ENCODE measurements at regions not wholly inside any gene's neighbourhood (a gene's known extent, or its start where the extent isn't known, plus 50 kb on each side); places are given as distances from the start of the nearest gene placed in this dataset.

DNA sequence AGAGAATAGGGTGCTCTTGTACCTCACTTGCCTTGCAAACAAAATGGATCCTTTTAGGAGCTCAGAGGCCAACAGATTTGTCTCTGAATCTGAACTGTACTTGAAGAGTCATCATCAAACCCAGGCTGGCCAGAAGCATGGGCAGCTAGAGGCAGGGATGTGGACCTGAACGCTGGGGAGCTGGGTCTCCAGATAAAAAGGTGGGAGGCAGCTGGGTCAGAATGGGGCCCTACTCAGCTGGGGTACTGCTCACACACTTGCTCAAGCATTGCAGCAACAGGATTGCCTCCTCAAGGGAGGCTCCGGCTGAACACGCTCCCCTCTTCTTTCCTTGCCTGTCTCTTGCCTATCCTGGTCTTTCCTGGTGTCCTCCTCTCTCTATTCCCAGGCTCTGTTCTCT lies 57.3 kb upstream of the SIX3 start:
- intact Hi-C loops (cut with micrococcal nuclease) (no loop called here), dilution Hi-C loops (cut with MboI; ENCODE audit: extremely low pct_ligation_motif_present, low sequenced_read_pairs) (no loop called here)
- no peak overlapping the region for H2AFZ ChIP-seq (ENCODE audit: low read depth, low read length)
- POLR2A ChIA-PET: no interaction called here
- CTCF ChIA-PET: interaction anchor here (1.5 kb wide), 1 partner anchor 405 kb away, joined by 4 read pairs; no protein-coding TSS in a partner anchor
- H3K9me3 ChIP-seq (replicated peaks; ENCODE audit: control insufficient read depth, insufficient read depth, low read length): no peaks in the 10 kb centered on the region
- no peaks in the 10 kb centered on the region for H3K36me3 ChIP-seq (ENCODE audit: control insufficient read depth in 2 of 2, extremely low read depth in 1 of 2, insufficient read depth in 2 of 2, low read length in 2 of 2)
- DNase-seq (ENCODE audit: low read depth, low spot score): no peak
- no peak overlapping the region for H3K4me3 ChIP-seq (replicated peaks in 1 of 3; ENCODE audit: insufficient read depth in 1 of 3, low read depth in 1 of 3, low read length in 3 of 3)
- H3K27ac ChIP-seq (ENCODE audit: insufficient read depth, low read depth, low read length): no peak overlapping the region
- no peaks in the 10 kb centered on the region for H3K4me1 ChIP-seq (ENCODE audit: control insufficient read depth, extremely low read depth, insufficient read depth, low read length)
- no peaks in the 10 kb centered on the region for H4K20me1 ChIP-seq (replicated peaks; ENCODE audit: control insufficient read depth, extremely low read depth, insufficient read depth, low read length)
- TF ChIP-seq GATA2 (IDR thresholded peaks at IDR 0.05; ENCODE audit: insufficient read depth, insufficient read length, low read depth, low read length): no peak
- TF ChIP-seq JUN (IDR thresholded peaks at IDR 0.05; ENCODE audit: borderline replicate concordance, insufficient read depth, insufficient read length, low read depth): no peak
- TF ChIP-seq, protein P1, sequence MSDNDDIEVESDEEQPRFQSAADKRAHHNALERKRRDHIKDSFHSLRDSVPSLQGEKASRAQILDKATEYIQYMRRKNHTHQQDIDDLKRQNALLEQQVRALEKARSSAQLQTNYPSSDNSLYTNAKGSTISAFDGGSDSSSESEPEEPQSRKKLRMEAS (IDR thresholded peaks at IDR 0.05; ENCODE audit: insufficient read depth, insufficient read length): no peak
- TF ChIP-seq POLR2A (IDR thresholded peaks at IDR 0.05; ENCODE audit: low read depth, low read length): no peak
- TF ChIP-seq FOS (IDR thresholded peaks at IDR 0.05; ENCODE audit: borderline replicate concordance, insufficient read depth, low read length): no peak
- no peak for TF ChIP-seq EZH2 (IDR thresholded peaks at IDR 0.05; ENCODE audit: borderline replicate concordance, low read depth, low read length, severe bottlenecking)
- H3K9me1 ChIP-seq (replicated peaks; ENCODE audit: control insufficient read depth, extremely low read depth, insufficient read depth, low read length): no peaks in the 10 kb centered on the region
- no TSS peak for BruUV-seq (replicated peaks)
- FAIRE-seq: no peak
- H3K79me2 ChIP-seq (ENCODE audit: control insufficient read depth, insufficient read depth, low read length): no peaks in the 10 kb centered on the region
- H3K4me2 ChIP-seq (ENCODE audit: insufficient read depth, low read length): no peak overlapping the region
- H3K9ac ChIP-seq (replicated peaks; ENCODE audit: extremely low read depth, insufficient read depth, low read length): no peak overlapping the region
- H3K27me3 ChIP-seq (ENCODE audit: control insufficient read depth in 2 of 2, insufficient read depth in 2 of 2, low read length in 2 of 2): peaks cover 8 to 19% of the 10 kb centered on the region in 2 experiments

DNA sequence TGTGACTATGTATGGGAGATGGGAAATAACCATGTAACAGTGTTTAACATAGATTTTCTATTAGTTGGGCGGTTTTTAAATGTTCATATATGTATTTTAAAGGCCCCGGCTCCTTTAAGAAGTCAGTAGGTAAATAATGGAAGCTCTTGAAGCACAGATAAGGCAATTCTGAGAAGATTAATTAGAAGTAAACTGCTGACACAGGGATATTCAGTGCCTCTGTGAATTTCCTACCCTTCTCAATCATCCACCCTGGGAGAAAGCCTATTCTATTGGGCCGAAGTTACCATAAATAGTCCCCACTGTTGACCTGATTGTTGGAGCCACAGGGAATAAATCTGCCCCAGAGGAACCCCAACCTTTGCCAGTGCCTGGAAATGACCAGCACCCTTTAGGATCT lies 56.8 kb upstream of the SIX3 start:
- no peak for FAIRE-seq
- Histone ChIP-seq H3K9me1 (replicated peaks; ENCODE audit: control insufficient read depth, extremely low read depth, insufficient read depth, low read length) (no peaks in the 10 kb centered on the region), H3K4me3 (replicated peaks in 1 of 3; ENCODE audit: insufficient read depth in 1 of 3, low read depth in 1 of 3, low read length in 3 of 3) (no peak overlapping the region), H3K27me3 (ENCODE audit: control insufficient read depth in 2 of 2, insufficient read depth in 2 of 2, low read length in 2 of 2) (peaks cover 8 to 19% of the 10 kb centered on the region in 2 experiments), H3K4me2 (ENCODE audit: insufficient read depth, low read length) (no peak overlapping the region), H3K4me1 (ENCODE audit: control insufficient read depth, extremely low read depth, insufficient read depth, low read length) (no peaks in the 10 kb centered on the region), H3K9me3 (replicated peaks; ENCODE audit: control insufficient read depth, insufficient read depth, low read length) (no peaks in the 10 kb centered on the region), H2AFZ (ENCODE audit: low read depth, low read length) (no peak overlapping the region), H3K79me2 (ENCODE audit: control insufficient read depth, insufficient read depth, low read length) (no peaks in the 10 kb centered on the region), H3K9ac (replicated peaks; ENCODE audit: extremely low read depth, insufficient read depth, low read length) (no peak overlapping the region), H3K36me3 (ENCODE audit: control insufficient read depth in 2 of 2, extremely low read depth in 1 of 2, insufficient read depth in 2 of 2, low read length in 2 of 2) (no peaks in the 10 kb centered on the region), H4K20me1 (replicated peaks; ENCODE audit: control insufficient read depth, extremely low read depth, insufficient read depth, low read length) (no peaks in the 10 kb centered on the region), H3K27ac (ENCODE audit: insufficient read depth, low read depth, low read length) (no peak overlapping the region)
- no TSS peak for BruUV-seq (replicated peaks)
- intact Hi-C loops (cut with micrococcal nuclease): no loop called here
- TF ChIP-seq POLR2A (IDR thresholded peaks at IDR 0.05; ENCODE audit: low read depth, low read length) (no peak), MYC (IDR thresholded peaks at IDR 0.05; ENCODE audit: low read depth, low read length) (no peak), FOS (IDR thresholded peaks at IDR 0.05; ENCODE audit: borderline replicate concordance, insufficient read depth, low read length) (no peak), GATA2 (IDR thresholded peaks at IDR 0.05; ENCODE audit: insufficient read depth, insufficient read length, low read depth, low read length) (no peak), EZH2 (IDR thresholded peaks at IDR 0.05; ENCODE audit: borderline replicate concordance, low read depth, low read length, severe bottlenecking) (no peak), POLR2AphosphoS5 (IDR thresholded peaks at IDR 0.05; ENCODE audit: insufficient read depth, low read depth, low read length) (no peak), JUN (IDR thresholded peaks at IDR 0.05; ENCODE audit: borderline replicate concordance, insufficient read depth, insufficient read length, low read depth) (no peak)
- TF ChIP-seq, protein P1 (IDR thresholded peaks at IDR 0.05; ENCODE audit: insufficient read depth, insufficient read length): no peak
- TF ChIP-seq, protein P2, sequence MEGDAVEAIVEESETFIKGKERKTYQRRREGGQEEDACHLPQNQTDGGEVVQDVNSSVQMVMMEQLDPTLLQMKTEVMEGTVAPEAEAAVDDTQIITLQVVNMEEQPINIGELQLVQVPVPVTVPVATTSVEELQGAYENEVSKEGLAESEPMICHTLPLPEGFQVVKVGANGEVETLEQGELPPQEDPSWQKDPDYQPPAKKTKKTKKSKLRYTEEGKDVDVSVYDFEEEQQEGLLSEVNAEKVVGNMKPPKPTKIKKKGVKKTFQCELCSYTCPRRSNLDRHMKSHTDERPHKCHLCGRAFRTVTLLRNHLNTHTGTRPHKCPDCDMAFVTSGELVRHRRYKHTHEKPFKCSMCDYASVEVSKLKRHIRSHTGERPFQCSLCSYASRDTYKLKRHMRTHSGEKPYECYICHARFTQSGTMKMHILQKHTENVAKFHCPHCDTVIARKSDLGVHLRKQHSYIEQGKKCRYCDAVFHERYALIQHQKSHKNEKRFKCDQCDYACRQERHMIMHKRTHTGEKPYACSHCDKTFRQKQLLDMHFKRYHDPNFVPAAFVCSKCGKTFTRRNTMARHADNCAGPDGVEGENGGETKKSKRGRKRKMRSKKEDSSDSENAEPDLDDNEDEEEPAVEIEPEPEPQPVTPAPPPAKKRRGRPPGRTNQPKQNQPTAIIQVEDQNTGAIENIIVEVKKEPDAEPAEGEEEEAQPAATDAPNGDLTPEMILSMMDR (IDR thresholded peaks at IDR 0.05; ENCODE audit: extremely low read depth in 1 of 2, insufficient read depth in 1 of 2, low read depth in 1 of 2, low read length in 2 of 2): no peak
- DNase-seq (ENCODE audit: low read depth, low spot score): no peak
- CTCF ChIA-PET: interaction anchor here (1.5 kb wide), 1 partner anchor 405 kb away, joined by 4 read pairs; no protein-coding TSS in a partner anchor
- dilution Hi-C loops (cut with MboI; ENCODE audit: extremely low pct_ligation_motif_present, low sequenced_read_pairs): no loop called here
- POLR2A ChIA-PET: no interaction called here
